ENCODE measurements at regions not wholly inside any gene's neighbourhood (a gene's known extent, or its start where the extent isn't known, plus 50 kb on each side); places are given as distances from the start of the nearest gene placed in this dataset.

DNA sequence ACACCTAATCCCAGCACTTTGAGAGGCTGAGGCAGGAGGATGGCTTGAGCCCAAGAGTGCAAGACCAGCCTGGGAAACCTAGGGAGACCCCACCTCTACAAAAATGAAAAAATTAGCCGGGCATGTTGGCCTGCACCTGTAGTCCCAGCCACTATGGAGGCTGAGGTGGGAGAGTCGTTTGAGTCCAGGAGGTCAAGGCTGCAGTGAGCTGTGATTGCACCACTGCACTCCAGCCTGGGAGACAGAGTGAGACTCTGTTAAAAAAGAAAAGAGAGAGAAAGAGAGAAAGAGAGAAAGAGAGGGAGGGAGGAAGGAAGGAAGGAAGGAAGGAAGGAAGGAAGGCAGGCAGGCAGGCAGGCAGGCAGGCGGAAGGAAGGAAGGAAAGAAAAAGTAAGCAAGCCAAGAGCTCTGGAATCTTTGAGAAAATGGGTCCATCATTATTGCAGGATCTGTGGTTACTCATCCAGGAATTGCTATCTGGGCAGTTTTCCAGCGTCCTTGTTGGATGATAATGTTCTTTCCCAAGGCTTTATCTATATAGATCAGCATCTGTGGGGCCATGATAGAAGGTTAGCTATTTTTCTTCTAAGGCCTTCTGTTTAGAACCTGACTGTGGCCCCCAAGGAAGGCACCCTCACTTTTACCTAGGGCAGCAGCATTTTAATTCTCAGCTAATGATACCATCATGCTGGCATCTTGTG is 533.2 kb upstream of the CDH5 start:
- TF ChIP-seq, protein P1, sequence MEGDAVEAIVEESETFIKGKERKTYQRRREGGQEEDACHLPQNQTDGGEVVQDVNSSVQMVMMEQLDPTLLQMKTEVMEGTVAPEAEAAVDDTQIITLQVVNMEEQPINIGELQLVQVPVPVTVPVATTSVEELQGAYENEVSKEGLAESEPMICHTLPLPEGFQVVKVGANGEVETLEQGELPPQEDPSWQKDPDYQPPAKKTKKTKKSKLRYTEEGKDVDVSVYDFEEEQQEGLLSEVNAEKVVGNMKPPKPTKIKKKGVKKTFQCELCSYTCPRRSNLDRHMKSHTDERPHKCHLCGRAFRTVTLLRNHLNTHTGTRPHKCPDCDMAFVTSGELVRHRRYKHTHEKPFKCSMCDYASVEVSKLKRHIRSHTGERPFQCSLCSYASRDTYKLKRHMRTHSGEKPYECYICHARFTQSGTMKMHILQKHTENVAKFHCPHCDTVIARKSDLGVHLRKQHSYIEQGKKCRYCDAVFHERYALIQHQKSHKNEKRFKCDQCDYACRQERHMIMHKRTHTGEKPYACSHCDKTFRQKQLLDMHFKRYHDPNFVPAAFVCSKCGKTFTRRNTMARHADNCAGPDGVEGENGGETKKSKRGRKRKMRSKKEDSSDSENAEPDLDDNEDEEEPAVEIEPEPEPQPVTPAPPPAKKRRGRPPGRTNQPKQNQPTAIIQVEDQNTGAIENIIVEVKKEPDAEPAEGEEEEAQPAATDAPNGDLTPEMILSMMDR (IDR thresholded peaks at IDR 0.05), result no peak
- TF ChIP-seq IRF2 (CRISPR knock-in tag; IDR thresholded peaks at IDR 0.05; ENCODE audit: borderline replicate concordance, low read depth) (no peak), CREB1 (CRISPR knock-in tag; IDR thresholded peaks at IDR 0.05) (no peak), ZNF263 (CRISPR knock-in tag; IDR thresholded peaks at IDR 0.05; ENCODE audit: low read depth) (no peak)
- TF ChIP-seq, protein P2, sequence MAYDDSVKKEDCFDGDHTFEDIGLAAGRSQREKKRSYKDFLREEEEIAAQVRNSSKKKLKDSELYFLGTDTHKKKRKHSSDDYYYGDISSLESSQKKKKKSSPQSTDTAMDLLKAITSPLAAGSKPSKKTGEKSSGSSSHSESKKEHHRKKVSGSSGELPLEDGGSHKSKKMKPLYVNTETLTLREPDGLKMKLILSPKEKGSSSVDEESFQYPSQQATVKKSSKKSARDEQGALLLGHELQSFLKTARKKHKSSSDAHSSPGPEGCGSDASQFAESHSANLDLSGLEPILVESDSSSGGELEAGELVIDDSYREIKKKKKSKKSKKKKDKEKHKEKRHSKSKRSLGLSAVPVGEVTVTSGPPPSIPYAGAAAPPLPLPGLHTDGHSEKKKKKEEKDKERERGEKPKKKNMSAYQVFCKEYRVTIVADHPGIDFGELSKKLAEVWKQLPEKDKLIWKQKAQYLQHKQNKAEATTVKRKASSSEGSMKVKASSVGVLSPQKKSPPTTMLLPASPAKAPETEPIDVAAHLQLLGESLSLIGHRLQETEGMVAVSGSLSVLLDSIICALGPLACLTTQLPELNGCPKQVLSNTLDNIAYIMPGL (CRISPR knock-in tag; IDR thresholded peaks at IDR 0.05), result no peak
- TF ChIP-seq, protein P3, sequence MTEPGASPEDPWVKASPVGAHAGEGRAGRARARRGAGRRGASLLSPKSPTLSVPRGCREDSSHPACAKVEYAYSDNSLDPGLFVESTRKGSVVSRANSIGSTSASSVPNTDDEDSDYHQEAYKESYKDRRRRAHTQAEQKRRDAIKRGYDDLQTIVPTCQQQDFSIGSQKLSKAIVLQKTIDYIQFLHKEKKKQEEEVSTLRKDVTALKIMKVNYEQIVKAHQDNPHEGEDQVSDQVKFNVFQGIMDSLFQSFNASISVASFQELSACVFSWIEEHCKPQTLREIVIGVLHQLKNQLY (CRISPR knock-in tag; IDR thresholded peaks at IDR 0.05), result no peak

Measured in WTC11 (cell line).